ENCODE measurements at regions not wholly inside any gene's neighbourhood (a gene's known extent, or its start where the extent isn't known, plus 50 kb on each side); places are given as distances from the start of the nearest gene placed in this dataset.

DNA sequence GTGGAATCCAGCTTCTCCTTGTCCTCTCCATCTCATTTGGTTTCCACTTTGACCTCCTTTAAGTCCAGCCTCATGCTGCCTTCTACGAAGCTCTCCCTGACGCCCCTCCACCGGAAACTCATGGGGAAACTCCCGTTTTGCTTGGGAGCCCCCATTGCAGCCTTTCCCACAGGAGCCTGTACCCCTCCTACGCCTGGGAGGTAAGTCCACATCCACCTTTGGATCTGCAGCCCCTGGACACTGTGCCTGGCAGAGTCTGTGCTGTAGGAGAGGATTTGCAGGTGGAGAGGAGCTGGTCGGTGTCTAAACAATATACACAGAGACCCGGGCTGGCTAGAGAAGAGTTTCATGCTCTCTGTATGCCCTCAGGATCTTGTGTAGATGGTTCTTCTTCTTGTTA is 296.1 kb downstream of the GLRX3 start:
- Mint-ChIP-seq H3K36me3 (no peaks in the 10 kb centered on the region), H3K4me1 (no peaks in the 10 kb centered on the region), H3K9me3 (no peaks in the 10 kb centered on the region), H3K27ac (no peak overlapping the region), H3K4me3 (no peak overlapping the region), H3K27me3 (no peaks in the 10 kb centered on the region)

- Mint-ChIP-seq H3K9me3 (no peaks in the 10 kb centered on the region), H3K27ac (no peak overlapping the region), H3K4me3 (no peak overlapping the region), H3K4me1 (no peaks in the 10 kb centered on the region), H3K27me3 (peaks cover 1% of the 10 kb centered on the region), H3K36me3 (no peaks in the 10 kb centered on the region)
Observed at GRCh38 chr10:130432850-130433249, 296.7 kb downstream of the GLRX3 start.

GRCh38 chr10:130434446-130435385 is 298.5 kb downstream of the GLRX3 start:
- Mint-ChIP-seq H3K27me3 (peaks cover 1% of the 10 kb centered on the region), H3K36me3 (no peaks in the 10 kb centered on the region), H3K9me3 (no peaks in the 10 kb centered on the region), H3K27ac (no peak overlapping the region), H3K4me1 (no peaks in the 10 kb centered on the region), H3K4me3 (no peak overlapping the region)

DNA sequence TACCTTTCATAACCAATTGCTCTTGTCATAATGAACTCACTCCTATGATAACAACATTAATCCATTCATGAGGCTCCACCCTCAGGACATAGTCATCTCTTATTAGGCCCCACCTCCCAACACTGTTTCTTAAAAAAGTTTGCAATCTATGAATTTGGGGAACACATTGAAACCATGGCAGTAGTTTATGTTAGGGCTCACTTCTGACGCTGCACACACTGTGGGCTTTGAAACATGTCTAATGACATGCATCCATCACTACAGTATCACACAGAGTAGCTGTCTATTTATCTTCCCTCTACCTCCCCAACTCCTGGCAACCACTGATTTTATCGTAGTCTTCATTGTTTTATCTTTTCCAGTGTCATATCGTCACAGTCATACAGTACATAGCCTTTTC is 299.8 kb downstream of the GLRX3 start:
- Mint-ChIP-seq H3K36me3 (no peaks in the 10 kb centered on the region), H3K4me1 (no peaks in the 10 kb centered on the region), H3K27me3 (peaks cover 1% of the 10 kb centered on the region), H3K27ac (no peak overlapping the region), H3K9me3 (no peaks in the 10 kb centered on the region), H3K4me3 (no peak overlapping the region)

DNA sequence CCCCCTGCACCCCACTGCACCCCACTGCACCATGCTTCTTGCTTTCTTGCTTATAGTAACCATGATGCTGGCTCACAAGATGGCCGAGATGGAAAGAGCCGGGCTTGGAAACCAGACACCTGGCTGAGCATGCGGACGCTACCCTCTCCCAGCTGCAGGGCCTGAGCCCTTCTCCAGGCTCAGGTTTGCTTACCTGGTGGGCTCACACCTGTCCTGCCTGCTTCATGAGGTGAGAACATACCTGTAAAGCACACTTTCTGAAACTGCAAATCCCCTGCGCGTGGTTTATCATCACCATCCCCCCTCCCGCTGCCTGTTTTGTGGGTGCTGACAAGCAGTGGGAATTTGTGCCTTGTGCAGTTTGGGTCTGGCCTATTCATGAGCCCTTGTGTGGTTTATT is 302.7 kb downstream of the GLRX3 start:
- no peaks in the 10 kb centered on the region for H3K4me1 Mint-ChIP-seq
- H3K27me3 Mint-ChIP-seq: peaks cover 1% of the 10 kb centered on the region
- H3K27ac Mint-ChIP-seq: no peak overlapping the region
- H3K9me3 Mint-ChIP-seq: no peaks in the 10 kb centered on the region
- H3K36me3 Mint-ChIP-seq: no peaks in the 10 kb centered on the region
- H3K4me3 Mint-ChIP-seq: no peak overlapping the region

- Mint-ChIP-seq H3K36me3 (no peaks in the 10 kb centered on the region), H3K4me3 (no peak overlapping the region), H3K4me1 (no peaks in the 10 kb centered on the region), H3K9me3 (no peaks in the 10 kb centered on the region), H3K27me3 (peaks cover 1% of the 10 kb centered on the region), H3K27ac (no peak overlapping the region)
Observed at GRCh38 chr10:130439766-130440165, 303.6 kb downstream of the GLRX3 start.

DNA sequence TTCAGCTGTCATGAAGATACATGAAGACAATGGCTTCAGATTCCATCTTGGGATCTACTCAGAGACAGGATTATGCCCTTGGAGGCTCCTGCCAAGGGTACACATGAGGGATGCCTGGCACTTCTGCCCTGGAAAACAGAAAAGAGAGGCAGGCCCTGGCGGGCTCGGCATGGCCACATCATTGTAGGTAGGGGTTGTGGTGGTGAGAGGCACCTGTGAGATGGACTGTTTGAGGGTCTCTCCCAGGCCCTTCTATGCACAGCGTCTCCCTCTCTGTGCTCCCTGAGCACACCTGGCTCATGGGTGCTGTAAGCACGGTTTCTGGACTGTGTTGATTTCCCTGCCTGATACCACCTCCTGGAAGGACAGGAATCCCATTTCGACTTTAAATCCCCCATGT is 304.3 kb downstream of the GLRX3 start:
- Mint-ChIP-seq H3K27me3 (peaks cover 1% of the 10 kb centered on the region), H3K27ac (no peak overlapping the region), H3K4me3 (no peak overlapping the region)

GRCh38 chr10:130440971-130441370 is 304.8 kb downstream of the GLRX3 start:
- no peaks in the 10 kb centered on the region for H3K36me3 Mint-ChIP-seq
- H3K4me1 Mint-ChIP-seq: no peaks in the 10 kb centered on the region
- peaks cover 1% of the 10 kb centered on the region for H3K27me3 Mint-ChIP-seq
- no peaks in the 10 kb centered on the region for H3K9me3 Mint-ChIP-seq
- no peak overlapping the region for H3K27ac Mint-ChIP-seq
- H3K4me3 Mint-ChIP-seq: no peak overlapping the region

More for the DNA sequence above, 304.3 kb downstream of the GLRX3 start:
- Mint-ChIP-seq H3K36me3 (no peaks in the 10 kb centered on the region), H3K4me1 (no peaks in the 10 kb centered on the region), H3K9me3 (no peaks in the 10 kb centered on the region)

DNA sequence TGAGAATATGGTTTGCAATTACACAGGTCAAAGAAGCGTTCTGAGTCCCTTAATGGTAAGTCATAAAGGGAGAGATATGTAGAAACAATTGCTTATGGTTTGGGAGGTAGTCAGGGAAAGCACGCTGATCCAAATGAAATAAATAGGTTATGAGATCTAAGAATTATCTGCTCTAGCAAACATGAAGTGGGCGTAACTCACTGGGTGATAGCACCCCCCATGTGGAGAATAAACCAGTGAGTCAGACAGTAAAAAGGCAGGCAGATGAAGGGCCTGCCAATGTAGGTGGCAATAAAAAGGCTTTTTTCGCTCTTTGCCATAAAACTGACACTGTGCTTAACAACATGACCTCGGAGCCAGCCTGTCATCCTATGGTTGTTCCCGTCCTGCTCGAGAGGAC is 306.9 kb downstream of the GLRX3 start:
- Mint-ChIP-seq H3K36me3 (no peaks in the 10 kb centered on the region), H3K4me1 (no peaks in the 10 kb centered on the region), H3K27me3 (peaks cover 4% of the 10 kb centered on the region), H3K9me3 (peaks cover 5% of the 10 kb centered on the region), H3K27ac (no peak overlapping the region), H3K4me3 (no peak overlapping the region)

DNA sequence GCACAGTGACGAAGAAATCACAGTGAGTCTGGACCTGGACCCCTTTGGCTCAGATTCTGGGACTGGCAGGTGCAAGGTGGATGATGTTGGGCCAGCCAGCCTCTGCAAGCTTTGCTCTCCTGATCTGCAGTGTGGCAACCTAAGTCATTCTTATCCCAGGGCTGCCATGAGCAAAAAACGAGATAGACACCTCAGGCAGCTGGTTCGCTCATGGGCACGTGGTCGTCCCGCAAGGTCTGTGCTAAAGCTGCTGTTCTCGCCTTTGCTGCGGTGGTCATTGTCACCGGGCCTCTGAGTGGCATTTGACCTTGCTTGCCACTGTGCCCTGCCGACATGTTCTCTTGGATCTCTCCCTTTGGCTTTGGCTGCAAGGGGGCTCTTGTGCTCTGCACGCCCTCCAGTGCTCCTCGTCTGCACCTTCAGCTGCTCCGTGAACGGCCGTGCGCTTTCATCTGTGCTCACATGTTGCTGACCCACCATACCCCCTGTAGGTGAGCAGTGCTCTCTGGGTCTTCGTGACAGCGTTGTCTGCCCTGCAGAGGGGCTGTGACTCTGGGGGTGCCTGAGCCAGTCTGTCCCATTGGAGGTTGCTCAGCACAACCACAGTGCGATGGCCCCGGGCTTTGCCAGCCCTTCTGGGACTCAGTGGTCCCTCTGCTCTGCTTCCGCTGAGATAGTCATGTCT is 317.0 kb downstream of the GLRX3 start:
- H3K27me3 Mint-ChIP-seq: peaks cover 2% of the 10 kb centered on the region
- no peaks in the 10 kb centered on the region for H3K9me3 Mint-ChIP-seq
- no peak overlapping the region for H3K27ac Mint-ChIP-seq
- no peaks in the 10 kb centered on the region for H3K4me1 Mint-ChIP-seq
- no peak overlapping the region for H3K4me3 Mint-ChIP-seq
- H3K36me3 Mint-ChIP-seq: no peaks in the 10 kb centered on the region

DNA sequence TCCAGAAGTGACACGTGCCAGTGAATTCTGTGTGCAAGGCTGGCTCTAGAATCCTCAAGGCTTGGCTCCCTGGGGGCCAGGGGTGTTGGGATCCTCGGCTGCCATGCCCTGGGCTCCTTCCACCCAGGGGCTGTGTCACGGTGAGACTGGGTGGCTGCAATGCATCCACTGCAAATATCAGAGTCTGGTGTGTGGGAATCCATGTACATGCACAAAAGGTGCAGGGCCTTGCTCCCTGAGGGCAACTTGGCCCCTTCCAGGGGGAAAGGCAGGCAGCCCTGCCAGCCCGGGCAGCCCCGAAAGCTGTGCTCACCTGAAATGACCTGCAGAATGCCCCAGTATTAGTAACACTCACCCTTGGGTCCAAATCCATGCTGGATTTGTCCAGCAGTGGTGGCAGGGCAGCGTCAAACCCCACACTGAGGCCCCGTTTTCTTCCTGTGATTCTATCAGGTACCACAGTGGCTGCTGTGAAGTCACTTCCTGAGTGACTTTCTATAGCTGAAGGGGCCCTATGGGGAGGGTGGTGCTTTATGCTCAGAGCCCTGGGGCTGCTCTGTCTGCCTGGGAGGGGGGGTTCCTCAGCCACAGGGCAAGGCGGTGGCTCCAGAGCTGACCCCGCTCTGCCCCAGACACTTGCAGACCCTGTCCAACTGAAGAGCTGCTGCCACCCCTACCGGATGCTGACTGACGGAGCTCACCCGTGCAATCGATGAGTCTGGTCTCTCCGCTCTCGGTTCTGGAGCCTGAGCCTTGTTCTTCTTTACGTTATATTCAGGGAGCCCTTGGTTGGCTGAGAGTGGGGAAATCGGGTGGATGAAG is 317.7 kb downstream of the GLRX3 start:
- Mint-ChIP-seq H3K9me3 (no peaks in the 10 kb centered on the region), H3K4me3 (no peak overlapping the region), H3K4me1 (no peaks in the 10 kb centered on the region), H3K27me3 (peaks cover 2% of the 10 kb centered on the region), H3K36me3 (no peaks in the 10 kb centered on the region), H3K27ac (no peak overlapping the region)

- Mint-ChIP-seq H3K4me1 (no peaks in the 10 kb centered on the region), H3K27ac (no peak overlapping the region), H3K27me3 (peaks cover 2% of the 10 kb centered on the region), H3K4me3 (no peak overlapping the region), H3K36me3 (no peaks in the 10 kb centered on the region), H3K9me3 (no peaks in the 10 kb centered on the region)
Observed at GRCh38 chr10:130454543-130455000, 318.4 kb downstream of the GLRX3 start.

DNA sequence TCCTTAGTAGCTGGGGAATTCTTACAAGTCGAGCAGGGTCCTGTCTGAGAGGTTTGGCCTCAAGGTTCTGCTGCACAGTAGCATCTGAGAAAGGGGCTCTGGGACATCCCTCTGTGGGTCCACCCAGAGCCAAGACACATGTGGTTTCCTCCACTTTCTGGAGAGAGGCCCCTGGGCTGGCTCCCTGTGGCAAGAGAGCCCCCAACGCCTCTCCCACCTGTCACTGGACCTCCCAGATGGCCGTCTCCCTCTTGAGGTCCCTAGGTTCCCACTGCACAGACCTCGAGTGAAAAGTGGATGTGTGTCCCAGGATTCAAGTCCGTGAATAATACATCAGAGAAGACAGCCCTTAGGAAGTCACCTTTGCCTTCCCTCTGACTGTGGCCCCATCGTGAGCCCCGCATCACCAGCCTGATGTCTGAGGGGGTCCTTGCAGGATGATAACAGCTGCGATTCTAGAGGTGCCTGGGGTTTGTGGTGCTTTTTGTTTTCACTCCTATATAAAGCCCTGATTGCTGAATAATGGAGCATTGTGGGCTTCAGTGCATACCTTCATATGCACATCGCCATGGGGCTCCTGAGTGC is 319.0 kb downstream of the GLRX3 start:
- Mint-ChIP-seq H3K9me3 (no peaks in the 10 kb centered on the region), H3K36me3 (no peaks in the 10 kb centered on the region), H3K4me1 (no peaks in the 10 kb centered on the region), H3K4me3 (no peak overlapping the region), H3K27ac (no peak overlapping the region), H3K27me3 (peaks cover 2% of the 10 kb centered on the region)

DNA sequence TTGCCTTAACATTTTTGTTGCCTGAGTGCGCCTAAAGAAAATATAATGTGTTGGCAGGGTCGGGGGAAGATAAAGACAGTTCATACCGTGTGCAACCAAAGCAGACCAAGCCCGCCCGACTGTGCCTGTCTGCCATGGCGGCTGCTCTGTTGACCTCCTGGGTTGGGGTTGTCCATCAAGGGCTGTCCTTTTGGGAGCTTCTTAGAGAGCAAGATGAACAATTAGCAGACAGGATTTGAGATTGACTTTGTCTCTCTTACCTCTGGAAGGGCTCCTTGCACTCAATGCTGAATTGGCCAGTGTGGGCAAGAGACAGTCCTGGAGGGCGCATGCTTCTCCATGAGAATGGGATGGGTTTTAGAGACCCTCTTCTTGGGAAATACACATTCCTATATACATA is 319.6 kb downstream of the GLRX3 start:
- H3K27me3 Mint-ChIP-seq: peaks cover 2% of the 10 kb centered on the region
- no peaks in the 10 kb centered on the region for H3K36me3 Mint-ChIP-seq
- H3K9me3 Mint-ChIP-seq: no peaks in the 10 kb centered on the region
- H3K4me1 Mint-ChIP-seq: no peaks in the 10 kb centered on the region
- H3K4me3 Mint-ChIP-seq: no peak overlapping the region
- no peak overlapping the region for H3K27ac Mint-ChIP-seq

- no peaks in the 10 kb centered on the region for H3K9me3 Mint-ChIP-seq
Observed at GRCh38 chr10:130456616-130457015, 320.4 kb downstream of the GLRX3 start.

More at GRCh38 chr10:130456616-130457015, 320.4 kb downstream of the GLRX3 start:
- peaks cover 2% of the 10 kb centered on the region for H3K27me3 Mint-ChIP-seq
- H3K4me1 Mint-ChIP-seq: no peaks in the 10 kb centered on the region
- H3K36me3 Mint-ChIP-seq: no peaks in the 10 kb centered on the region
- H3K27ac Mint-ChIP-seq: no peak overlapping the region
- no peak overlapping the region for H3K4me3 Mint-ChIP-seq

All from activated naive CD4-positive, alpha-beta T cell treated with anti-CD3 and anti-CD28 coated beads, Interleukin-2, amount 50 U/mL, for 24 hours (primary cell).